Panc1 (cell line): ENCODE measurements at regions not wholly inside any gene's neighbourhood (a gene's known extent, or its start where the extent isn't known, plus 50 kb on each side); places are given as distances from the start of the nearest gene placed in this dataset.

Experiments used
- ATAC-seq: fragments of 200-7000 bp; cut with Tn5 transposase; 2 replicates; pipeline ENCODE4 v1.9.1; 2020; ENCODE audit warnings: mild to moderate bottlenecking, moderate library complexity
- BruUV-seq: library from RNA; stranded (reverse); fragments of 400-500 nt; replicated peaks from 2 replicates; lab custom pipeline; 2021; lab: Mats Ljungman, UMichigan
- CTCF ChIA-PET: fragments of 300-600 bp; sonication (Branson Sonifier 250); formaldehyde crosslinking; loops from one replicate; lab custom pipeline; 2022; ENCODE audit warnings: antibody characterized with exemption; lab: Charles Lee
- POLR2A ChIA-PET: fragments of 300-600 bp; sonication (Branson Sonifier 250); formaldehyde crosslinking; loops from one replicate; lab custom pipeline; 2022; ENCODE audit warnings: antibody characterized with exemption; lab: Charles Lee
- DNase-seq: peaks from one replicate; pipeline ENCODE4 v3.0.0-alpha.2; 2010; ENCODE audit warnings: low read depth, low spot score
- H3K27ac ChIP-seq: 2 replicates; pipeline ENCODE4 v1.5.1; 2011; ENCODE audit warnings: mild to moderate bottlenecking, low read length, inconsistent platforms
- H3K27me3 ChIP-seq: fragments of 200-500 bp; sonication (Bioruptor generic); 2 replicates; pipeline ENCODE4 v1.6.0; 2014; ENCODE audit warnings: low read length, inconsistent platforms; ENCODE audit not compliant: control insufficient read depth, insufficient read depth
- H3K36me3 ChIP-seq: fragments of 200-500 bp; sonication (Bioruptor generic); 2 replicates; pipeline ENCODE4 v1.5.1; 2014; ENCODE audit warnings: inconsistent platforms, mild to moderate bottlenecking, low read length, moderate library complexity; ENCODE audit not compliant: control insufficient read depth, insufficient read depth
- H3K4me1 ChIP-seq: 2 replicates; pipeline ENCODE4 v1.5.1; 2011; ENCODE audit warnings: inconsistent platforms, mild to moderate bottlenecking, low read length, moderate library complexity; ENCODE audit not compliant: control insufficient read depth, insufficient read depth
- H3K4me3 ChIP-seq, 2 experiments: 2 replicates each; pipeline ENCODE4 v1.5.1; 2011 to 2012; ENCODE audit warnings: low read depth in 2 of 2, low read length in 2 of 2, mild to moderate bottlenecking in 2 of 2, inconsistent platforms in 1 of 2, moderate library complexity in 1 of 2
- H3K9me3 ChIP-seq: fragments of 200-500 bp; sonication (Bioruptor generic); 2 replicates; pipeline ENCODE4 v1.5.1; 2014; ENCODE audit warnings: low read depth, mild to moderate bottlenecking, inconsistent platforms, low read length, moderate library complexity; ENCODE audit not compliant: control insufficient read depth, insufficient read depth
- POLR2AphosphoS5 ChIP-seq: IDR thresholded peaks from 2 replicates; pipeline ENCODE4 v1.6.1; 2012; ENCODE audit warnings: mild to moderate bottlenecking, low read depth, low read length, moderate library complexity
- SIN3A ChIP-seq: IDR thresholded peaks from 2 replicates; pipeline ENCODE4 v1.6.1; 2012; ENCODE audit warnings: low read depth, mild to moderate bottlenecking, low read length, moderate library complexity, borderline replicate concordance; ENCODE audit not compliant: insufficient read depth
- TCF7L2 ChIP-seq: IDR thresholded peaks from 2 replicates; pipeline ENCODE4 v1.6.1; 2011; ENCODE audit warnings: mild to moderate bottlenecking, low read depth, low read length, inconsistent platforms
- in situ Hi-C: cut with HindIII; loops from 2 replicates; pipeline ENCODE4 v1.10.0; 2016; ENCODE audit warnings: low sequenced_read_pairs, low pct_unique_long_range_greater_than_20kb
- intact Hi-C: fragments of 100-400 bp; cut with micrococcal nuclease; formaldehyde crosslinking; loops from one replicate; pipeline ENCODE4 v1.10.0; 2022; ENCODE audit not compliant: unreplicated experiment
- TF ChIP-seq, protein P1 (sequence below), 2 experiments: IDR thresholded peaks; 2 replicates each; pipeline ENCODE4 v1.6.1; 2011 to 2012; ENCODE audit warnings: low read depth in 2 of 2, control low read depth in 1 of 2, low read length in 1 of 2, mild to moderate bottlenecking in 1 of 2, moderate library complexity in 1 of 2; ENCODE audit not compliant: insufficient read depth in 1 of 2
- TF ChIP-seq, protein P2 (sequence below): fragments of 450-650 bp; IDR thresholded peaks from 2 replicates; pipeline ENCODE4 v1.5.1; 2017; ENCODE audit warnings: mild to moderate bottlenecking

DNA sequence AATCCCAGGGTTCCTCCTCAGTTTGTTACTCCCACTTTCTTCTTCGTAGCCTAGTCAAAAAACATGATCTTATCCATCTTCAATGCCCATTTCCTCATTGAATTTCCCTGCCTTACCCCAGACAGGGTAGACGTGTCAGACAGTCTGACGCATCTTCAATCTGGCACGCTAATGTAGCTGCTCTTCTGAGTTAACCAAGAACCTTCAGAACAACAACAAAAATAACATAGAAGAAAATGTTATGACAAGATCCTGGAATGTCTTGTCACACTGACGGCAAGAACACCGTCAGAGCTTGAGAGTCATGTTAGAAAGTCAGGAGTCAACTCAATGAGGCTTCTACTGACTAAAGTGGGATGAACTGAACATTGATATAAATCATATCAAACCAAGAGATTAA is 122.7 kb upstream of the SPDL1 start:
- DNase-seq, result no peak
- no peak for ATAC-seq
- no peaks in the 10 kb centered on the region for H3K4me1 ChIP-seq
- in situ Hi-C loops, result no loop called here
- no peak overlapping the region for H3K27ac ChIP-seq
- intact Hi-C loops, result no loop called here
- no peaks in the 10 kb centered on the region for H3K9me3 ChIP-seq
- no TSS peak for BruUV-seq
- TF ChIP-seq SIN3A (no peak), POLR2AphosphoS5 (no peak), TCF7L2 (no peak)
- TF ChIP-seq, protein P1, sequence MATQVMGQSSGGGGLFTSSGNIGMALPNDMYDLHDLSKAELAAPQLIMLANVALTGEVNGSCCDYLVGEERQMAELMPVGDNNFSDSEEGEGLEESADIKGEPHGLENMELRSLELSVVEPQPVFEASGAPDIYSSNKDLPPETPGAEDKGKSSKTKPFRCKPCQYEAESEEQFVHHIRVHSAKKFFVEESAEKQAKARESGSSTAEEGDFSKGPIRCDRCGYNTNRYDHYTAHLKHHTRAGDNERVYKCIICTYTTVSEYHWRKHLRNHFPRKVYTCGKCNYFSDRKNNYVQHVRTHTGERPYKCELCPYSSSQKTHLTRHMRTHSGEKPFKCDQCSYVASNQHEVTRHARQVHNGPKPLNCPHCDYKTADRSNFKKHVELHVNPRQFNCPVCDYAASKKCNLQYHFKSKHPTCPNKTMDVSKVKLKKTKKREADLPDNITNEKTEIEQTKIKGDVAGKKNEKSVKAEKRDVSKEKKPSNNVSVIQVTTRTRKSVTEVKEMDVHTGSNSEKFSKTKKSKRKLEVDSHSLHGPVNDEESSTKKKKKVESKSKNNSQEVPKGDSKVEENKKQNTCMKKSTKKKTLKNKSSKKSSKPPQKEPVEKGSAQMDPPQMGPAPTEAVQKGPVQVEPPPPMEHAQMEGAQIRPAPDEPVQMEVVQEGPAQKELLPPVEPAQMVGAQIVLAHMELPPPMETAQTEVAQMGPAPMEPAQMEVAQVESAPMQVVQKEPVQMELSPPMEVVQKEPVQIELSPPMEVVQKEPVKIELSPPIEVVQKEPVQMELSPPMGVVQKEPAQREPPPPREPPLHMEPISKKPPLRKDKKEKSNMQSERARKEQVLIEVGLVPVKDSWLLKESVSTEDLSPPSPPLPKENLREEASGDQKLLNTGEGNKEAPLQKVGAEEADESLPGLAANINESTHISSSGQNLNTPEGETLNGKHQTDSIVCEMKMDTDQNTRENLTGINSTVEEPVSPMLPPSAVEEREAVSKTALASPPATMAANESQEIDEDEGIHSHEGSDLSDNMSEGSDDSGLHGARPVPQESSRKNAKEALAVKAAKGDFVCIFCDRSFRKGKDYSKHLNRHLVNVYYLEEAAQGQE (IDR thresholded peaks at IDR 0.05; ENCODE audit: insufficient read depth in 1 of 2, low read depth in 2 of 2, low read length in 1 of 2), result no peak
- TF ChIP-seq, protein P2, sequence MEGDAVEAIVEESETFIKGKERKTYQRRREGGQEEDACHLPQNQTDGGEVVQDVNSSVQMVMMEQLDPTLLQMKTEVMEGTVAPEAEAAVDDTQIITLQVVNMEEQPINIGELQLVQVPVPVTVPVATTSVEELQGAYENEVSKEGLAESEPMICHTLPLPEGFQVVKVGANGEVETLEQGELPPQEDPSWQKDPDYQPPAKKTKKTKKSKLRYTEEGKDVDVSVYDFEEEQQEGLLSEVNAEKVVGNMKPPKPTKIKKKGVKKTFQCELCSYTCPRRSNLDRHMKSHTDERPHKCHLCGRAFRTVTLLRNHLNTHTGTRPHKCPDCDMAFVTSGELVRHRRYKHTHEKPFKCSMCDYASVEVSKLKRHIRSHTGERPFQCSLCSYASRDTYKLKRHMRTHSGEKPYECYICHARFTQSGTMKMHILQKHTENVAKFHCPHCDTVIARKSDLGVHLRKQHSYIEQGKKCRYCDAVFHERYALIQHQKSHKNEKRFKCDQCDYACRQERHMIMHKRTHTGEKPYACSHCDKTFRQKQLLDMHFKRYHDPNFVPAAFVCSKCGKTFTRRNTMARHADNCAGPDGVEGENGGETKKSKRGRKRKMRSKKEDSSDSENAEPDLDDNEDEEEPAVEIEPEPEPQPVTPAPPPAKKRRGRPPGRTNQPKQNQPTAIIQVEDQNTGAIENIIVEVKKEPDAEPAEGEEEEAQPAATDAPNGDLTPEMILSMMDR, result no peak
- no peaks in the 10 kb centered on the region for H3K27me3 ChIP-seq
- no peak overlapping the region for H3K4me3 ChIP-seq
- ChIA-PET POLR2A (no interaction called here), CTCF (interaction anchor here (0.6 kb wide), 1 partner anchor 22 kb away, joined by 3 read pairs; no protein-coding TSS in a partner anchor)
- H3K36me3 ChIP-seq, result no peaks in the 10 kb centered on the region

DNA sequence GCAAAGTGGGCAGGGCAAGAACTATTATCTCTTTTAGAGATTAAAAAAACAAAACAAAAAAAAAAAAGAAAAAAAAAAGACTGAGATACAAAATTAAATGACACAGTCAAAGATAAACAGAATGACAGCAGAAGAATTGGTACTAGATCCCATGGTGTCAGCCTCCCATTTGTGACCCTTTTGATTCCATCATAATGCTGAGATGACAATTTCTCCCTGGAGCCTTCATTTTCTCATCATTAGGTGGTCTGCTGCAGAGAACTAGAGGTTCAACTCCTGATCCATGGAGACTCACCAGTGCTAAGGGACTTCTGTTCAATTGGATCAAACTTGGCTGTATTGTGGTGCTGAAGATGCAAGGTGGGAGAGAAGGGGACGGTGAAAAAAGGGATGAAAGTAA is 123.5 kb upstream of the SPDL1 start:
- TF ChIP-seq, protein P2, result no peak
- TF ChIP-seq, protein P1 (IDR thresholded peaks at IDR 0.05; ENCODE audit: insufficient read depth in 1 of 2, low read depth in 2 of 2, low read length in 1 of 2), result no peak
- TF ChIP-seq TCF7L2 (no peak), POLR2AphosphoS5 (no peak), SIN3A (no peak)
- BruUV-seq, result no TSS peak
- ATAC-seq (no peak), DNase-seq (no peak)
- in situ Hi-C loops, result no loop called here
- Histone ChIP-seq H3K4me1 (no peaks in the 10 kb centered on the region), H3K27ac (no peak overlapping the region), H3K27me3 (no peaks in the 10 kb centered on the region), H3K9me3 (no peaks in the 10 kb centered on the region), H3K4me3 (no peak overlapping the region), H3K36me3 (no peaks in the 10 kb centered on the region)
- intact Hi-C loops, result no loop called here
- POLR2A ChIA-PET, result no interaction called here
- CTCF ChIA-PET, result no interaction called here
